GM13976 (cell line): ENCODE measurements at regions not wholly inside any gene's neighbourhood (a gene's known extent, or its start where the extent isn't known, plus 50 kb on each side); places are given as distances from the start of the nearest gene placed in this dataset.
"Not testable (repeated sequence)": the region's sequence is repeated elsewhere in the genome, so short reads cannot be mapped to it uniquely, and the experiment has no call there.

Experiments used
- DNase-seq: peaks from one replicate; pipeline ENCODE4 v3.0.0; 2012; ENCODE audit warnings: low spot score
- in situ Hi-C: fragments of 300-500 bp; cut with MboI; formaldehyde crosslinking; loops from one replicate; pipeline ENCODE4 v1.12.0; 2022; ENCODE audit warnings: low sequenced_read_pairs, mixed read lengths, inconsistent platforms; ENCODE audit not compliant: unreplicated experiment
- TF ChIP-seq, protein P1 (sequence below): IDR thresholded peaks from 2 replicates; pipeline ENCODE4 v1.5.1; 2012; ENCODE audit warnings: borderline replicate concordance, mild to moderate bottlenecking; ENCODE audit not compliant: insufficient read depth; ENCODE audit errors: extremely low read depth, missing control alignments, control extremely low read depth

GRCh38 chr17:27944546-27945332, 51.6 kb upstream of the LYRM9 start:
- in situ Hi-C loops, result no loop called here
- TF ChIP-seq, protein P1, sequence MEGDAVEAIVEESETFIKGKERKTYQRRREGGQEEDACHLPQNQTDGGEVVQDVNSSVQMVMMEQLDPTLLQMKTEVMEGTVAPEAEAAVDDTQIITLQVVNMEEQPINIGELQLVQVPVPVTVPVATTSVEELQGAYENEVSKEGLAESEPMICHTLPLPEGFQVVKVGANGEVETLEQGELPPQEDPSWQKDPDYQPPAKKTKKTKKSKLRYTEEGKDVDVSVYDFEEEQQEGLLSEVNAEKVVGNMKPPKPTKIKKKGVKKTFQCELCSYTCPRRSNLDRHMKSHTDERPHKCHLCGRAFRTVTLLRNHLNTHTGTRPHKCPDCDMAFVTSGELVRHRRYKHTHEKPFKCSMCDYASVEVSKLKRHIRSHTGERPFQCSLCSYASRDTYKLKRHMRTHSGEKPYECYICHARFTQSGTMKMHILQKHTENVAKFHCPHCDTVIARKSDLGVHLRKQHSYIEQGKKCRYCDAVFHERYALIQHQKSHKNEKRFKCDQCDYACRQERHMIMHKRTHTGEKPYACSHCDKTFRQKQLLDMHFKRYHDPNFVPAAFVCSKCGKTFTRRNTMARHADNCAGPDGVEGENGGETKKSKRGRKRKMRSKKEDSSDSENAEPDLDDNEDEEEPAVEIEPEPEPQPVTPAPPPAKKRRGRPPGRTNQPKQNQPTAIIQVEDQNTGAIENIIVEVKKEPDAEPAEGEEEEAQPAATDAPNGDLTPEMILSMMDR, result no peak
- no peak for DNase-seq

GRCh38 chr17:27945333-27945616, 52.1 kb upstream of the LYRM9 start:
- in situ Hi-C loops, result no loop called here
- TF ChIP-seq, protein P1, result no peak
- no peak for DNase-seq

DNA sequence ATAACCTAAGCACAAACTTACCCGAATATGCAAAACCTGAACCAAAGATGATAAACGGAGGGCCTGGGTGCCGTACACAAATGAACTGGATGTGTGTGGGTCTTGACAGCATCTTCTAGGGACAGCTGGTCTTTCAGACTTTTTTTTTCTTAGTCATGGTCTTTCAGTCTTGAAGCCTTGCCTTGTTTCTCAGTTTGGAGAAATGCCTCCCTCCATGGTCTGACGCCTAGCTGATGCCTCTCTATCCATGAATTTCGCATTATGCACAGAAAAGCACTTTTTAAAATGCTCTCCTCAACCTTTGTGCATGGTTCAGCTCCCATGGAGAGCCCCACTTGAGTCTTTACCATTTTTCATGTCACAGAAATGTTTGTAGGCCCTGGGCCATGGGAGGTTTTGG, 52.8 kb upstream of the LYRM9 start:
- TF ChIP-seq, protein P1, result no peak
- in situ Hi-C loops, result no loop called here
- DNase-seq, result no peak

DNA sequence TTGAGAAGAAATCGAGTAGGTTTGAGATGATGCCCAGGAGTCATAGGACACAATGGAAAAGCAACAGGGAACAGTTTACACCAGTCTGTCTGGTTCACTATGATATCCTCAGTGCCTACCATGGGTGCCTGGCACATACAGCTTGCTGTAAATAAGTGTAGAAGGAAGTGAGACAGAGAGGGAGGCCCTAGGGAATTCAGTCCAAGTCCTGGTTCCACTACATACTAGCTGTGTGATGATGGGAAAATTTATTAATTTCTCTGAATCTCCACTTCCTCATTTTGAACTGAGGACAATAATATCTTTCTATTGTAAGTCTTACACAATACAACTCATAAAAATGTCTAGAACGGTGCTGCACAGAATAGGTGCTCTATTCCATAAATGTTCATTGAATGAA, 53.3 kb upstream of the LYRM9 start:
- in situ Hi-C loops, result no loop called here
- no peak for DNase-seq
- TF ChIP-seq, protein P1, result no peak

DNA sequence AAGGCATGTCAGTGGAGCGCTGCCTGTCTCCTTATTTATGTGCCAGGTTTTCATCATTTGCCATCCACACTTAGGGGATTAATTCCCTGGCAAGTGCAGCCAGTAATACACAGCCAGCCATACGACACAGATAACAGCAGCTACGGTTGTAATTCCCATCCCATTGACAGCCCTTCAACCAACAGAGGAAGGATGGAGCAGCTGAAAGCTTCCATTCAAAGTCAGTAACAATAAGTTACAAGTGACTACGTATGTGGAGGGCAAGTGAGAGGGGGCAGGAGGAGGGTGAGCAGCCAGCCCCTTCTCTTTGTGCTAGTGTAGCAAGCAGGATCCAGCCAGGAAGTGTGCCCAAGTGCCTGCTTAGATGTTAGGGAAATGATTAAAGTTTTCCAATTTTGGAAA, 53.8 kb upstream of the LYRM9 start:
- no peak for DNase-seq
- TF ChIP-seq, protein P1, result no peak
- in situ Hi-C loops, result no loop called here

- no peak for DNase-seq
- TF ChIP-seq, protein P1, result no peak
- in situ Hi-C loops, result no loop called here
Measured at GRCh38 chr17:27949304-27949703, 56.1 kb upstream of the LYRM9 start.

- in situ Hi-C loops, DNase-seq: not testable (repeated sequence)
Measured at GRCh38 chr17:27950225-27950624, 57.1 kb upstream of the LYRM9 start.
